CD4-positive, alpha-beta T cell treated with Interleukin-17A for 1 hour (primary cell): ENCODE measurements at regions not wholly inside any gene's neighbourhood (a gene's known extent, or its start where the extent isn't known, plus 50 kb on each side); places are given as distances from the start of the nearest gene placed in this dataset.
A peak's percentile ranks its signal among the peaks of the same experiment; 100 is the strongest.
"Not testable (repeated sequence)": the region's sequence is repeated elsewhere in the genome, so short reads cannot be mapped to it uniquely, and the experiment has no call there.

Experiments
- DNase-seq: peaks from one replicate; pipeline ENCODE4 v3.0.0-alpha.2; 2020

- no peak for DNase-seq
Measured at GRCh38 chrX:64853424-64853823, 122.8 kb downstream of the ZC4H2 start.

DNA sequence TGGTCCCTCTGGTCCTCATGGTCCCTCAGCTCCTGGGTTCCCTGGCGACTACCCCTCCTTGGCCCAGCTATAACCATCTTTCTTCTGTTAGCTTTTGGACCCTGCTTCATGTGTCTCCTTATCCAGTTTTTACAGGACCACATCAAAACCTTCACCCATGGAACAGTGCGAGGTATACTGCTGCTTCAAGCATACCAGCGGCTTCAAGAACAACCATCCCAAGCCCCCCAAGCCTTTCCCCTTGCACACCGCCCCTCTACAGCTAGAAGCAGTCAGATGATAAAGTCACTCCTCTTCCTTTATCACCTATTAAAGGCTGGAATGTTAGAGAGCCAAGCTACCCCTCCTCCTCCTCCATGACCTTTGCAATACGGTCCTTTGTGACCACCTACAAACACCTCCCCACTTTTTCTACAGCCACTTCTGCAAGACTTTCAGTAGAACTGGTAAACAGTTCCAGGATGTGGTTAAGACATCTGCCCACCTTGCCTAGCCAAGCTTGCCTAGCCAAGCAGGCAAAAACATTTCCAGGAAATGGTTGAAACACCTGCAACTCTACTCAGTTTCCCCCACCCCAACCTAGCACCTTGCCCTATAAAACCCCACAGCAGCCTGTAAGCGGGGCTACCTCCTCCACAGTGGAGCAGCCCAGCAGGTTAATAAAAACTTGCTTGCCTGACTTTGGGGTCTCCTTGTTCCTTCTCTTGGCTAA is 125.7 kb downstream of the ZC4H2 start:
- DNase-seq = peak; percentile 0

DNA sequence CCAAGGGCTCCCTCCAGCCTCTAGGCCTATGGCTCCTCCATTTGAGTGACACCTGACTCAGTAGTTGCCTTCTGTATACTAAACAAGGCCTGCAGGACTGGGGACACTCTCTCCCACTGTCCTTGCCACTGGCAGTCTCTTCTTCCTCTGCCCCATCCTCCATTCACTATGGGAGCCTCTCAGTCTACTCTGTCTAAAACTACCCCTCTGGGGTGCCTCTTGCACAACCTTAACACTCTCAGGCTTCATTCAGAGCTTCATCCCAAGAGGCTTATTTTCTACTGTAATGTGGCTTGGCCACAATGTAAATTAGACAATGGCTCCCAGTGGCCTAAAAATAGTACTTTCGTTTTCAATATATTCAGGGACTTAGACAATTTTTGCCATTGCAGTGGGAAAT is 133.0 kb downstream of the ZC4H2 start:
- DNase-seq = no peak

DNA sequence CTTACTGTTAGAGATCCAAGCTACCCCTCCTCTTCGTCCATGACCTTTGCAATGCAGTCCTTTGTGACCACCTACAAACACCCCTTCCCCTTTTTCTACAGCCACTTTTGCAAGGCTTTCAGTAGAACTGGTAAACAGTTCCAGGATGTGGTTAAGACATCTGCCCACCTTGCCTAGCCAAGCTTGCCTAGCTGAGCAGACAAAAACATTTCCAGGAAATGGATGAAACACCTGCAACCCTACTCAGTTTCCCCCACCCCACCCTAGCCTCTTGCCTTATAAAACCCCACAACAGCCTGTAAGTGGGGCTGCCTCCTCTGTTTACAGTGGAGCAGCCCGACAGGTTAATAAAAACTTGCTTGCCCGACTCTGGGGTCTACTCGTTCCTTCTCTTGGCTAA is 133.8 kb downstream of the ZC4H2 start:
- peak; percentile 1 for DNase-seq

DNA sequence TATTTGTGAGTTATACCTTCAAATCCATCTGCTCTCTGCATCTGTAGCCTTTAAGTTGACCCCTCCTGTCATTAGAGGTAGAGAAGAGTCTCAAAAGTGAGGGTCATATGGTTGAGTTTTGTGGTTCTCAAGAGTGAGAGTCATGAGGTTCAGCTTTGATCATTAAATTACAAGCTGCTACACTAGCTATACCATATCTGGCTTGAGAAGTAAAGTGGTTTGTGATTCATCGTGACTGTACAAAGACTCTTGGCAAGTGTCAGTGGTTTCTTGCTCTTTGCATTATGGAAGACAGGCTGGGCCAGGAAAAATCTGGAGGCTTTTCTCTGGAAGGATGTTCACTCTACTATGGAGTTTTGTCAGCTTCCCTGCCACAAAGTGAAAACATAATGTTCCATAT is 170.6 kb downstream of the ZC4H2 start:
- DNase-seq = no peak

DNA sequence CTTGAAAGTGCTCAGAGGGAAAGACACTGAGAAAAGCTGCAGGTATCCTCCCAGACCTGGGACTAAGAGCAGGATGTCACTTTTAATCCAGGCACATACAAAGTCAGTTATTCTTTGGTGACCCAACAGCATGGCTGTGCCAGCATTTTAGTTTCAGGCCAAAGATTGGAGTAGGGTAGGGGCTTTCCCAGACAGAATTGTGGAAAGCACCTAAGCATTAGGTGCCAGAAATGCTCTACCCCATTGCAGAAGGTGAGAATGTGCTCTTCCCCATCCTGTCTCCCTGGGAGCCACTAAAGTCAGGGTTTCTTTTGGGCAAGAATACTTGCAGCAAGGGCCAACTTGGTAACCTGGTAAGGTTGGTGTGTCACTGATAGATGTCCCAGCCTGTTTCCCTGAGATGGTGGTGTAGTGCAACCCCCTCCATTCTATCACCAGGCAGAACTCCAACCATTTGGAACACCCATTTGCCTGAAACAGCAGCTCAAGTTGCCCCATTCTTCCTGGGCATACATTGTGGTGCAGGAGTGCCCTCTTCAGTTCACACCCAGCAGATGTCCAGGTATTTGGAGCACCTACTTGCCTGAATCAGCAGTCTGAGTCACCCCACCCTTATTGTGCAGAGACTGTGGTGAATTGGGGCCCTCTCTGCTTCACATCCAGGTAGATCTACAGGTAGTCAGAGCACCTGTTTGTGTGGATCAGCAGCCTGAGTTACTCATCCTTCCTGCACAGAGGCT is 183.5 kb downstream of the ZC4H2 start:
- no peak for DNase-seq

GRCh38 chrX:64782923-64783322 is 193.3 kb downstream of the ZC4H2 start:
- no peak for DNase-seq

DNA sequence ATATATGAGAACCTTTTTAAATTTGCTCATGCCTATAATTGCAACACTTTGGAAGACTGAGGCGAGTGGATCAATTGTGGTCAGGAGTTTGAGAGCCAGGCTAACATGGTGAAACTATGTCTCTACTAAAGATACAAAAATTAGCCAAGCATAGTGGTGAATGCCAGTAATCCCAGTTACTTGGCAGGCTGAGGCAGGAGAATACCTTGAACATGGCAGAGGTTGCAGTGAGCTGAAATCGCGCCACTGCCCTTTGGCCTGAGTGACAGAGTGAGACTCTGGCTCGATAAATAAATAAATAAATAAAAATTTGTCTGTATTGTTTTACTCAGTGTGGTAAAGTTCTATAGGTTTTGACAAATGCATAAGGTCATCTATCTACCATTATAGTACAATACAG is 218.2 kb downstream of the ZC4H2 start:
- DNase-seq = no peak

- no peak for DNase-seq
Measured at GRCh38 chrX:64739792-64740378, 236.4 kb downstream of the ZC4H2 start.

DNA sequence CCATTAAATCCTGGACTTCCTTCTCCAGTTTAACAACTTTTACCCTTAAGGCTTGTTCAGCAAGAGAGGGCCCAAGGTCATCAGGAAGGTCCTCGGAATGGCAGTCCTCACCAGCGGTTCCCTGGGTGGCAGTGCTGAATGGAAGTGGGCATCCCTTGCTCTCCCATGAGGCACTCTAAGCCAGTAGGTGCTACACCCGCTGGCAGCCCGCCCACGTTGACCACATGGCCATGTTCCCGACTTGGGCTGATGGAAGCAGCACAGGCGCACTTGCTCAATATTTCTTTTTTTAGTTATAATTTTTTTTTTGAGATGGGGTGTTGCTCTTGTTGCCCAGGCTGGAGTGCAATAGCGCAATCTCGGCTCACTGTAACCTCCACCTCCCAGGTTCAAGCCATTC is 277.9 kb downstream of the ZC4H2 start:
- no peak for DNase-seq

- DNase-seq = not testable (repeated sequence)
Measured at GRCh38 chrX:64695372-64695771, 280.9 kb downstream of the ZC4H2 start.

- no peak for DNase-seq
Measured at GRCh38 chrX:64662876-64663275, 267.6 kb upstream of the MTMR8 start.

GRCh38 chrX:64657229-64657628 is 262.0 kb upstream of the MTMR8 start:
- not testable (repeated sequence) for DNase-seq

- no peak for DNase-seq
Measured at GRCh38 chrX:64642482-64642881, 247.2 kb upstream of the MTMR8 start.
